Left lung (tissue), 4 donors: ENCODE measurements at regions not wholly inside any gene's neighbourhood (a gene's known extent, or its start where the extent isn't known, plus 50 kb on each side); places are given as distances from the start of the nearest gene placed in this dataset.

Experiments
- ATAC-seq: fragments of 200-7000 bp; cut with Tn5 transposase; one replicate; pipeline ENCODE4 v1.9.1; 2020; ENCODE audit warnings: moderate library complexity
- DNase-seq, 4 donors: peaks; one replicate each; pipeline ENCODE4 v3.0.0-alpha.2; 2013 to 2020
- H3K27ac ChIP-seq, 2 donors: fragments of 200-600 bp; sonication (generic) in 1 of 2; one replicate each; pipeline versions ENCODE4 v1.5.0 to v1.8.0; 2020 to 2021
- H3K27me3 ChIP-seq, 2 donors: fragments of 200-600 bp; sonication (generic) in 1 of 2; one replicate each; pipeline versions ENCODE4 v1.5.0 to v1.8.0; 2020 to 2021
- H3K36me3 ChIP-seq, 2 donors: fragments of 200-600 bp; sonication (generic) in 1 of 2; one replicate each; pipeline versions ENCODE4 v1.5.0 to v1.8.0; 2020 to 2021
- H3K4me1 ChIP-seq, 2 donors: fragments of 200-600 bp; one replicate each; pipeline ENCODE4 v1.8.0; 2021
- H3K4me3 ChIP-seq, 2 donors: fragments of 200-600 bp; sonication (generic) in 1 of 2; one replicate each; pipeline versions ENCODE4 v1.5.0 to v1.8.0; 2020 to 2021; ENCODE audit warnings: mild to moderate bottlenecking in 1 of 2
- H3K9me3 ChIP-seq, 2 donors: fragments of 200-600 bp; sonication (generic) in 1 of 2; one replicate each; pipeline versions ENCODE4 v1.5.0 to v1.8.0; 2020 to 2021
- intact Hi-C, 2 donors: fragments of 100-400 bp; cut with DNase I; formaldehyde crosslinking; loops; one replicate each; pipeline versions ENCODE4 v1.11.2 to v1.14.2; 2022
- TF ChIP-seq, protein P1 (sequence below), 2 donors: fragments of 200-600 bp; sonication (generic) in 1 of 2; IDR thresholded peaks; one replicate each; pipeline versions ENCODE4 v1.5.0 to v1.8.0; 2021; ENCODE audit warnings: antibody characterized with exemption in 2 of 2
- donor health status: DM: no; HTN: yes; CAD: no.
- donor health status: DM: no; HTN: no; CAD: no.

DNA sequence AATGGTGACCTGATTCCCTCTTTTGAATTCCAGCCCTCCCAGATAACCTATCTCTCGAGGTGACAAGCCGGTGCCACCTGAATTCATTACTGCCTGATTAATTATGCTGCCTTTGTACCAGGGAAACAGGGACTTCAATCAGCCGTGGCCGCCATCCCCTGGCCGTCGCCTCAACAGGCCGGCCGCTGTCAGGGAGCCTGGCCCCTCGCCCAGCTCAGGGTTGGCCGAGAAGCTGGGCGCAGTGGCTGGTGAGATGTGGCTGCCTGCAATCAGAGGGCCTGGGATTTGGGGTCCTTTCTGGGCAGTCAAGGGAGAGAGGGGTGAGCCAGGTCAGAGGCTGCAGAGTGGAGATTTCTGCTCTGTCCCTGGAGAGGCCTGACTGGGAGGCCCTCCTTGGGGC lies 91.2 kb downstream of the KCTD15 start:
- ATAC-seq: no peak
- no peaks in the 10 kb centered on the region for H3K9me3 ChIP-seq
- no peak for DNase-seq

DNA sequence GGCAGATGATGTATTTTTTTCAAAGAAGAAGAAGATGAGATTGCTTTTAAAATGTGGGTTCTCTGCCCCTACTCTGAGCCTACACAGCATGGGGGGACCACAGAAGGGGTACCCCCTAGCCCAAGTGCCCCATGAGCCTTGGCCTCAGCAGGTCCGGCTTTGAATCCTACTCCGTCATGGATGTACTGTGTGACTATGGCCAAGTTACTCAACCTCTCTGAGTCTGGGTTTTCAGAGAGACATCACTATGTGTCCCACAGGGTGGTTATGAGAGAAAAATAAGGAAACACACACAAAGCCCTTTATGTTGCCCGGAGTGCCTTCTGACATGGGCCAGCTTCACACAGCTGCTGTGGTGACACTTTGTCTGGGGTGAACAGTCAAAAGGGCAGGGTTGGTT lies 92.0 kb downstream of the KCTD15 start:
- Histone ChIP-seq H3K36me3 (no peaks in the 10 kb centered on the region), H3K9me3 (no peaks in the 10 kb centered on the region), H3K4me1 (peaks cover 2 to 7% of the 10 kb centered on the region in 2 donors), H3K27me3 (peaks cover 0 to 6% of the 10 kb centered on the region in 2 donors), H3K4me3 (no peak overlapping the region), H3K27ac (no peak overlapping the region)
- ATAC-seq: no peak
- intact Hi-C loops: no loop called here
- TF ChIP-seq, protein P1, sequence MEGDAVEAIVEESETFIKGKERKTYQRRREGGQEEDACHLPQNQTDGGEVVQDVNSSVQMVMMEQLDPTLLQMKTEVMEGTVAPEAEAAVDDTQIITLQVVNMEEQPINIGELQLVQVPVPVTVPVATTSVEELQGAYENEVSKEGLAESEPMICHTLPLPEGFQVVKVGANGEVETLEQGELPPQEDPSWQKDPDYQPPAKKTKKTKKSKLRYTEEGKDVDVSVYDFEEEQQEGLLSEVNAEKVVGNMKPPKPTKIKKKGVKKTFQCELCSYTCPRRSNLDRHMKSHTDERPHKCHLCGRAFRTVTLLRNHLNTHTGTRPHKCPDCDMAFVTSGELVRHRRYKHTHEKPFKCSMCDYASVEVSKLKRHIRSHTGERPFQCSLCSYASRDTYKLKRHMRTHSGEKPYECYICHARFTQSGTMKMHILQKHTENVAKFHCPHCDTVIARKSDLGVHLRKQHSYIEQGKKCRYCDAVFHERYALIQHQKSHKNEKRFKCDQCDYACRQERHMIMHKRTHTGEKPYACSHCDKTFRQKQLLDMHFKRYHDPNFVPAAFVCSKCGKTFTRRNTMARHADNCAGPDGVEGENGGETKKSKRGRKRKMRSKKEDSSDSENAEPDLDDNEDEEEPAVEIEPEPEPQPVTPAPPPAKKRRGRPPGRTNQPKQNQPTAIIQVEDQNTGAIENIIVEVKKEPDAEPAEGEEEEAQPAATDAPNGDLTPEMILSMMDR (IDR thresholded peaks at IDR 0.05): no peak
- DNase-seq: no peak

More for the DNA sequence above, 91.2 kb downstream of the KCTD15 start:
- TF ChIP-seq, protein P1 (IDR thresholded peaks at IDR 0.05): no peak
- Histone ChIP-seq H3K36me3 (no peaks in the 10 kb centered on the region), H3K4me3 (no peak overlapping the region), H3K4me1 (peaks cover 7 to 8% of the 10 kb centered on the region in 2 donors), H3K27ac (no peak overlapping the region), H3K27me3 (peaks cover 0 to 6% of the 10 kb centered on the region in 2 donors)
- intact Hi-C loops: no loop called here

GRCh38 chr19:33890569-33890968 lies 93.9 kb downstream of the KCTD15 start:
- ATAC-seq (no peak), DNase-seq (no peak)
- H3K4me1 ChIP-seq: no peaks in the 10 kb centered on the region
- TF ChIP-seq, protein P1 (IDR thresholded peaks at IDR 0.05): no peak
- intact Hi-C loops: no loop called here
- no peaks in the 10 kb centered on the region for H3K27me3 ChIP-seq
- H3K4me3 ChIP-seq: no peak overlapping the region
- H3K9me3 ChIP-seq: no peaks in the 10 kb centered on the region
- H3K36me3 ChIP-seq: no peaks in the 10 kb centered on the region
- H3K27ac ChIP-seq: no peak overlapping the region

DNA sequence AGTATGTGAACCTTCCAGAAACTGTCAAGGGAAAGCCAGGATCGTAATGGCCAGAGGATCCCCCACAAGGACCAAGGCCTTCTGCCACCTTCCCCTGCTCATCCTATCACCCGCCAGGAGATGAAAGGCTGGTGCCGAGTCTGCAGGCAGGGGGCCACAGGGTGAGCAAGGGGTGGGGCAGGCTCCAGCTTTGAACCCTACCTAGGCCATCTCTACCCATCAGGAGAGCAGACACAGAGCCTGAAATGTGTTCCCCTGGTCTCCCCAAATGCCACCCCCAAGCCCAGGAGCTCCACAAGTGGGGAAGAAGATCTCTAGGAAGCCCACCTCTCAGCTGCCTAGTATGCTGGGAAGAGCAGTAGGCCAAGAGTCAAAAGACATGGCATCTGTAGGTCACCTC lies 95.1 kb downstream of the KCTD15 start:
- ATAC-seq (no peak), DNase-seq (no peak)
- no peaks in the 10 kb centered on the region for H3K4me1 ChIP-seq
- H3K9me3 ChIP-seq: no peaks in the 10 kb centered on the region
- TF ChIP-seq, protein P1 (IDR thresholded peaks at IDR 0.05): no peak
- H3K27ac ChIP-seq: no peak overlapping the region
- intact Hi-C loops: no loop called here
- no peaks in the 10 kb centered on the region for H3K36me3 ChIP-seq
- no peaks in the 10 kb centered on the region for H3K27me3 ChIP-seq
- H3K4me3 ChIP-seq: no peak overlapping the region

- no peaks in the 10 kb centered on the region for H3K4me1 ChIP-seq
- H3K36me3 ChIP-seq: no peaks in the 10 kb centered on the region
- DNase-seq (no peak), ATAC-seq (no peak)
- intact Hi-C loops: no loop called here
- TF ChIP-seq, protein P1 (IDR thresholded peaks at IDR 0.05): no peak
- H3K4me3 ChIP-seq: no peak overlapping the region
- no peak overlapping the region for H3K27ac ChIP-seq
- peaks cover 0 to 16% of the 10 kb centered on the region in 2 donors for H3K9me3 ChIP-seq
- no peaks in the 10 kb centered on the region for H3K27me3 ChIP-seq
These were observed 98.1 kb downstream of the KCTD15 start for GRCh38 chr19:33894787-33895186.
